ENCODE measurements at regions not wholly inside any gene's neighbourhood (a gene's known extent, or its start where the extent isn't known, plus 50 kb on each side); places are given as distances from the start of the nearest gene placed in this dataset.
A peak's percentile ranks its signal among the peaks of the same experiment; 100 is the strongest.

DNA sequence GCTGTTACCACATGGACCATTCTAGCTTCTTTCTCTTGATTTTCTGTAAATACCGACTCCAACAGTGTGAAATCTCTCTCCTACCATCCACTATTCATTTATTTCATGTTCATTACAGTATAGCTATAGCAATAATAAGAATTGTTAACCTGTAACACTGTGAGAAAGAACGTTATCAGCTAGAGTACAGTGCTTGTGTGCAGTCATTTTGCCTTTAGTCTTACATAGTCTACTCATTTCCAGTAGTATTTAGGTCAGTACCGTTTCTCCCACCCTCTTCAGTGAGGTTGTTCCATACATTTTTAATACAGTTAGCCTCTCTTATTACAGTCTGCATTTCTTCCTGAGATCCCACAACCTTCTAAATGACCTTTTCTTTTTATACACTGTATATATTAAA, 257.1 kb downstream of the LY86 start:
- Histone ChIP-seq H3K27me3 (replicated peaks) (peaks cover 2% of the 10 kb centered on the region), H3K27ac (no peak overlapping the region), H3K4me3 (ENCODE audit: low read depth, low read length) (no peak overlapping the region), H3K36me3 (replicated peaks) (no peaks in the 10 kb centered on the region)
- no peak for DNase-seq
- TF ChIP-seq, protein P1, sequence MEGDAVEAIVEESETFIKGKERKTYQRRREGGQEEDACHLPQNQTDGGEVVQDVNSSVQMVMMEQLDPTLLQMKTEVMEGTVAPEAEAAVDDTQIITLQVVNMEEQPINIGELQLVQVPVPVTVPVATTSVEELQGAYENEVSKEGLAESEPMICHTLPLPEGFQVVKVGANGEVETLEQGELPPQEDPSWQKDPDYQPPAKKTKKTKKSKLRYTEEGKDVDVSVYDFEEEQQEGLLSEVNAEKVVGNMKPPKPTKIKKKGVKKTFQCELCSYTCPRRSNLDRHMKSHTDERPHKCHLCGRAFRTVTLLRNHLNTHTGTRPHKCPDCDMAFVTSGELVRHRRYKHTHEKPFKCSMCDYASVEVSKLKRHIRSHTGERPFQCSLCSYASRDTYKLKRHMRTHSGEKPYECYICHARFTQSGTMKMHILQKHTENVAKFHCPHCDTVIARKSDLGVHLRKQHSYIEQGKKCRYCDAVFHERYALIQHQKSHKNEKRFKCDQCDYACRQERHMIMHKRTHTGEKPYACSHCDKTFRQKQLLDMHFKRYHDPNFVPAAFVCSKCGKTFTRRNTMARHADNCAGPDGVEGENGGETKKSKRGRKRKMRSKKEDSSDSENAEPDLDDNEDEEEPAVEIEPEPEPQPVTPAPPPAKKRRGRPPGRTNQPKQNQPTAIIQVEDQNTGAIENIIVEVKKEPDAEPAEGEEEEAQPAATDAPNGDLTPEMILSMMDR (IDR thresholded peaks at IDR 0.05; ENCODE audit: low read depth, low read length, missing control alignments), result no peak
- in situ Hi-C loops (cut with HindIII; ENCODE audit: low pct_ligation_motif_present, low sequenced_read_pairs), result no loop called here

DNA sequence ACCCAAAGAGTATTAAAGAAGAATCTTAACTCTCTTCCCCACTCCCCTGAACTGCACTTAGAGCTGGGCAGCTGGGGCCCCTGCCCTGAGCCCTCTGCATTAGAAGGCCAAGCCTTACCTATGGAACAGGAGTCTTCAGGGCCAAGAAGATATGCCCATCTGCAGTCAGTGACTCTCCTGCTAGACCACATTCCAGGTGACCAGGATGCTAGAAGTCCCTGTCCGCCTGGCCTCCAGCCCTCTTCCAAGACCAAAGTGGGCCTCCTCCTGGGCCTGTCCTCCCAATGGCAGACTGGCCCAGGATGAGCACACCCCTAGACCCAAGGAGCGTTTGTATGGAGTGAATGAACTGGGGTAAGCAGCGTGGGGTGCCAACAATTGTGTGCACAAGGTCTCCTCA, 259.1 kb downstream of the LY86 start:
- H3K27me3 ChIP-seq (replicated peaks), result no peaks in the 10 kb centered on the region
- H3K27ac ChIP-seq, result no peak overlapping the region
- no peak for DNase-seq
- TF ChIP-seq, protein P1 (IDR thresholded peaks at IDR 0.05; ENCODE audit: low read depth, low read length, missing control alignments), result no peak
- no peaks in the 10 kb centered on the region for H3K36me3 ChIP-seq (replicated peaks)
- H3K4me3 ChIP-seq (ENCODE audit: low read depth, low read length), result no peak overlapping the region
- in situ Hi-C loops (cut with HindIII; ENCODE audit: low pct_ligation_motif_present, low sequenced_read_pairs), result no loop called here

DNA sequence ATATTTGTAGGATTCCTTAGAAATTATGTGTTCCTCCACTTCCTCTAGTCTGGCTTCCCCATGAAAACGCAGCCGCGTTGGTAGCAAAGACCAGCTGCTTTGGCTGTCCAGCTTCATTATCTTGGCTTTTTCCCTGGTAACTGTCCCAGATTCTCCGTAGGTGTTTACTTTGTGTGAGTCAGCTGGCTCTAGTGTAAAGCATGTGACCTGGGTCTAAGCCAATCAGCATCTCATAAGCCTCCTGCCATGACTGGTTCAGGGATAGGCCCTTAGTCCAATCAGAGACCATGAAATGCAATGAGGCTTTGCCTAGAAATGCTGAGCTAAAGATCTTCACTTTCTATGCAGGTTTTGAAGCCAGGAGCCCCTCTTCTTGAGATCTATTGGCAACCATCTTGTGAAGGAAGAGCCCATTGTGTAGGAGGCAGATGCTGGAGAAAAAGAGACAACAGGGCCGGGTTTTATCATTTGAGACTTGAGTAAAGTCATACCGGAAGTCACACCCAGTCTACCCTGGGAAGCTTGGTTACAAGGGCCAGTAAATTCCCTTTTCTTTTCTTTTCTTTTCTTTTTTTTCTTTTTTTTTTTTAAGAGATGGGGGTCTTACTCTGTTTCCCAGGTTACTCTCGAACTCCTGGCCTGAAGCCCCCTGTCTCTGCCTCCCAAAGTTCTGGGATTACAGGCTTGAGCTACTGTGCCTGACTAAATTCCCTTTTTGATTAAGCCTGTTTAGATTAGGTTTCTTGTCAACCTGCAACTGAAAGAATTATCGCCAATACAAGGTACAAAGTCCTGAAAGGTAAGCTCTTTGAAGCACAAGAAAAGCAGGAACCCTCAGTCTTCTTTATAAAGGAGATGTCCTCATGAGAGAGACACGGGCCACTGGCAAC, 256.5 kb upstream of the RREB1 start:
- Histone ChIP-seq H3K27ac (no peak overlapping the region), H3K36me3 (replicated peaks) (no peaks in the 10 kb centered on the region), H3K4me3 (ENCODE audit: low read depth, low read length) (no peak overlapping the region), H3K27me3 (replicated peaks) (no peaks in the 10 kb centered on the region)
- peak; percentile 97 for DNase-seq
- TF ChIP-seq, protein P1 (IDR thresholded peaks at IDR 0.05; ENCODE audit: low read depth, low read length, missing control alignments), result no peak
- in situ Hi-C loops (cut with HindIII; ENCODE audit: low pct_ligation_motif_present, low sequenced_read_pairs), result no loop called here

DNA sequence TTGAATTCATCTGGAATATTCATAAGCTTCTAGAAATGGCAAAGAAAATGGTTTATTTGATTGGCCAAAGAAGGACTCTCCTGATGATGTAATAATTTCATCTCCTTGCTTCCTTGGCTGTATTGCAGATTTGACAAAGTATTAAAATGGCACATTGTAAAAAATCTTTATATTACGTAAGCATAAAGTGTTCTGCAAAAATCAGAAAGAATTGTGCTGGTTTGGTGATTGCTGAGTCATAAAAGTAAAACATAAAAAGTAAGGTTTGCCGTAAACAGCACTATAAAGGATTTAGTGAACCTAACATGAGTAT, 255.9 kb upstream of the RREB1 start:
- Histone ChIP-seq H3K27me3 (replicated peaks) (no peaks in the 10 kb centered on the region), H3K27ac (no peak overlapping the region), H3K4me3 (ENCODE audit: low read depth, low read length) (no peak overlapping the region), H3K36me3 (replicated peaks) (no peaks in the 10 kb centered on the region)
- in situ Hi-C loops (cut with HindIII; ENCODE audit: low pct_ligation_motif_present, low sequenced_read_pairs), result no loop called here
- no peak for DNase-seq
- TF ChIP-seq, protein P1 (IDR thresholded peaks at IDR 0.05; ENCODE audit: low read depth, low read length, missing control alignments), result no peak

DNA sequence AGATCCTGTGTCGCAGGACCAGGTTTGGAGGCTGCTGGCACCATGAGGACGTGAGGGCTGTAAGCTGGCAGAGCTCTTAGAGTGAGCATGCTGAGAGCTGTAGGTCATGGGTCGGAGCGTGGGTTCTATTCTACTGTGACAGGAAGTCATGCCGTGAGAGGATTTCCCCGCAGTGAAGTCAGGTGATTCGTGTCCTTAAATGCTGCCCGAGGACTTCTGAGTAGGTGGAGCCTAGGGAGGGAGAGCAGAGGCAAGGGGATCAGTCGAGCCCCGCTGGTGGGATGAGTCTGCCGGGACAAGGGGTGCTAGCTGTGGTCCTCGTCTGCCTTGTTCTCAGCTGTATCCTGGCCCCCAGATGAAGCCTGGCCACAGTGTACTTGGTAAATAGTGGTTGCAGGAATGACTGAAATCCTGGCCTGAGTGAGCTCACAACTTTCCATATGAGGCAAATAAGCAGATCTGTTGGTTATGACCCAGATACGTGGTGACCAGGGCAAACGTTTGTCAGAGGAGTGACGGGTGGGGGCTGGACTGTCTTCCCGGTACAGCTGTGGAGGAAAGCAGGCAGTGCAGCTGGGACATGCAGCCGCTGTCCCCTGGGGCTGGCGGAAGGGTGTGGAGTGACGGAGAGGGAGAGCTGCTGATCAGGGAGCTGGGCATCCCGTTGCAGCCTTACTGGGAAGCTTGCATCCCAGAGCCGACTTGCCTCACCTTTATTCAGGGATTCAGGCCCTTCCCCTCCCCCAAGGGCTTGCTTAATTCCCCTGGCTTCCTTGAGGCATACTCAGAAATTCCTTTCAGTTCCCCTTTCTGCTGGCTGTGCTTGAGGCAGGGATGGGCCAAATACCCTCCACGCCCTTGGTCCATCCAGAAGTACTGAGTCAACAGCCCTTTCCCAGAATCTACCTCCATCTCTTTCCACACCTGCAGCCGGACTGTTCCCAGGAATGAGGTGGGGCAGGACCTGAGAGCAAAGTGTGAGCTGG, 250.9 kb upstream of the RREB1 start:
- Histone ChIP-seq H3K36me3 (replicated peaks) (no peaks in the 10 kb centered on the region), H3K27me3 (replicated peaks) (no peaks in the 10 kb centered on the region), H3K4me3 (ENCODE audit: low read depth, low read length) (no peak overlapping the region), H3K27ac (no peak overlapping the region)
- peak; percentile 19 for DNase-seq
- TF ChIP-seq, protein P1 (IDR thresholded peaks at IDR 0.05; ENCODE audit: low read depth, low read length, missing control alignments), result no peak
- in situ Hi-C loops (cut with HindIII; ENCODE audit: low pct_ligation_motif_present, low sequenced_read_pairs), result no loop called here

Data from brain microvascular endothelial cell (primary cell).